H1 (cell line): ENCODE measurements at regions not wholly inside any gene's neighbourhood (a gene's known extent, or its start where the extent isn't known, plus 50 kb on each side); places are given as distances from the start of the nearest gene placed in this dataset.

ENCODE experiments used
- BCL11A ChIP-seq, 2 experiments: IDR thresholded peaks; one replicate each; pipeline ENCODE4 v1.6.1; 2011; ENCODE audit warnings: low read depth in 2 of 2, low read length in 2 of 2, mild to moderate bottlenecking in 2 of 2
- CTCF ChIP-seq, 3 experiments: IDR thresholded peaks; 1 replicate in 2 of 3; 2 replicates in 1 of 3; pipeline versions ENCODE4 v1.5.1 to v1.6.1; 2011; ENCODE audit warnings: low read length in 3 of 3, mild to moderate bottlenecking in 3 of 3, inconsistent platforms in 2 of 3, low read depth in 1 of 3, moderate library complexity in 1 of 3; ENCODE audit not compliant: insufficient read depth in 1 of 3; ENCODE audit errors: control extremely low read depth in 1 of 3
- USF2 ChIP-seq: IDR thresholded peaks from 2 replicates; pipeline ENCODE4 v1.6.1; 2011; ENCODE audit warnings: low read length, improper control_type of control experiment
- ZNF274 ChIP-seq: IDR thresholded peaks from 2 replicates; pipeline ENCODE4 v1.7.0; 2012; ENCODE audit warnings: low read length, borderline replicate concordance; ENCODE audit errors: extremely low read depth

GRCh38 chr14:83777516-83777915 is 1752.4 kb upstream of the FLRT2 start:
- TF ChIP-seq BCL11A (IDR thresholded peaks at IDR 0.05; ENCODE audit: low read depth in 2 of 2, low read length in 2 of 2) (no peak), USF2 (no peak), CTCF (IDR thresholded peaks at IDR 0.05; ENCODE audit: control extremely low read depth in 1 of 3, insufficient read depth in 1 of 3, low read depth in 1 of 3, low read length in 3 of 3) (no peak), ZNF274 (no peak)
